ENCODE measurements at regions not wholly inside any gene's neighbourhood (a gene's known extent, or its start where the extent isn't known, plus 50 kb on each side); places are given as distances from the start of the nearest gene placed in this dataset.
A peak's percentile ranks its signal among the peaks of the same experiment; 100 is the strongest.

GRCh38 chr13:40254394-40254793 is 412.0 kb downstream of the FOXO1 start:
- Histone ChIP-seq H3K27me3 (ENCODE audit: insufficient read depth in 3 of 3, low read length in 2 of 3) (no peaks in the 10 kb centered on the region), H3K36me3 (ENCODE audit: insufficient read depth in 1 of 2, low read depth in 1 of 2) (no peaks in the 10 kb centered on the region), H3K9me3 (no peaks in the 10 kb centered on the region), H3K4me1 (peaks cover 8% of the 10 kb centered on the region), H3K27ac (no peak overlapping the region), H3K4me3 (no peak overlapping the region)
- ATAC-seq (peak in 1 of 4 donors; percentile 28), DNase-seq (no peak)
- TF ChIP-seq CTCF (IDR thresholded peaks at IDR 0.05): no peak
- intact Hi-C loops (cut with DNase I): no loop called here
- 89 to 96% (median 94%) methylated on average over 2 of the region's 2 CpGs for WGBS, 3 donors

GRCh38 chr13:40255551-40255950 is 410.9 kb downstream of the FOXO1 start:
- Histone ChIP-seq H3K4me3 (no peak overlapping the region), H3K4me1 (peaks cover 8% of the 10 kb centered on the region), H3K27ac (no peak overlapping the region), H3K27me3 (ENCODE audit: insufficient read depth in 3 of 3, low read length in 2 of 3) (no peaks in the 10 kb centered on the region), H3K9me3 (no peaks in the 10 kb centered on the region), H3K36me3 (ENCODE audit: insufficient read depth in 1 of 2, low read depth in 1 of 2) (no peaks in the 10 kb centered on the region)
- DNase-seq (no peak), ATAC-seq (no peak)
- no peak for TF ChIP-seq CTCF (IDR thresholded peaks at IDR 0.05)
- intact Hi-C loops (cut with DNase I): no loop called here
- 74 to 77% (median 77%) methylated on average over 5 of the region's 5 CpGs for WGBS, 3 donors

GRCh38 chr13:40259899-40260298 is 406.5 kb downstream of the FOXO1 start:
- no peak for TF ChIP-seq CTCF (IDR thresholded peaks at IDR 0.05)
- intact Hi-C loops (cut with DNase I): no loop called here
- 83 to 86% (median 85%) methylated on average over 1 of the region's 1 CpG for WGBS, 3 donors
- ATAC-seq (peak in 1 of 4 donors; percentile 24), DNase-seq (no peak)
- no peaks in the 10 kb centered on the region for H3K36me3 ChIP-seq (ENCODE audit: insufficient read depth in 1 of 2, low read depth in 1 of 2)
- H3K27ac ChIP-seq: no peak overlapping the region
- H3K27me3 ChIP-seq (ENCODE audit: insufficient read depth in 3 of 3, low read length in 2 of 3): no peaks in the 10 kb centered on the region
- no peaks in the 10 kb centered on the region for H3K9me3 ChIP-seq
- no peaks in the 10 kb centered on the region for H3K4me1 ChIP-seq
- no peak overlapping the region for H3K4me3 ChIP-seq

GRCh38 chr13:40261336-40261735 is 405.1 kb downstream of the FOXO1 start:
- H3K27me3 ChIP-seq (ENCODE audit: insufficient read depth in 3 of 3, low read length in 2 of 3): no peaks in the 10 kb centered on the region
- DNase-seq: no peak
- no peaks in the 10 kb centered on the region for H3K36me3 ChIP-seq (ENCODE audit: insufficient read depth in 1 of 2, low read depth in 1 of 2)
- no peaks in the 10 kb centered on the region for H3K4me1 ChIP-seq
- H3K27ac ChIP-seq: no peak overlapping the region
- no peak overlapping the region for H3K4me3 ChIP-seq
- WGBS, 3 donors: 80 to 86% (median 83%) methylated on average over 4 of the region's 4 CpGs
- TF ChIP-seq CTCF (IDR thresholded peaks at IDR 0.05): no peak
- no peak for ATAC-seq
- no peaks in the 10 kb centered on the region for H3K9me3 ChIP-seq
- intact Hi-C loops (cut with DNase I): no loop called here

GRCh38 chr13:40261947-40262346 is 404.5 kb downstream of the FOXO1 start:
- Histone ChIP-seq H3K4me3 (no peak overlapping the region), H3K9me3 (no peaks in the 10 kb centered on the region), H3K4me1 (no peaks in the 10 kb centered on the region), H3K27ac (no peak overlapping the region), H3K27me3 (ENCODE audit: insufficient read depth in 3 of 3, low read length in 2 of 3) (no peaks in the 10 kb centered on the region), H3K36me3 (ENCODE audit: insufficient read depth in 1 of 2, low read depth in 1 of 2) (no peaks in the 10 kb centered on the region)
- TF ChIP-seq CTCF (IDR thresholded peaks at IDR 0.05): no peak
- ATAC-seq: no peak
- intact Hi-C loops (cut with DNase I): no loop called here
- 97 to 99% (median 99%) methylated on average over 2 of the region's 2 CpGs for WGBS, 3 donors
- no peak for DNase-seq
